ENCODE measurements at regions not wholly inside any gene's neighbourhood (a gene's known extent, or its start where the extent isn't known, plus 50 kb on each side); places are given as distances from the start of the nearest gene placed in this dataset.
A peak's percentile ranks its signal among the peaks of the same experiment; 100 is the strongest.

DNA sequence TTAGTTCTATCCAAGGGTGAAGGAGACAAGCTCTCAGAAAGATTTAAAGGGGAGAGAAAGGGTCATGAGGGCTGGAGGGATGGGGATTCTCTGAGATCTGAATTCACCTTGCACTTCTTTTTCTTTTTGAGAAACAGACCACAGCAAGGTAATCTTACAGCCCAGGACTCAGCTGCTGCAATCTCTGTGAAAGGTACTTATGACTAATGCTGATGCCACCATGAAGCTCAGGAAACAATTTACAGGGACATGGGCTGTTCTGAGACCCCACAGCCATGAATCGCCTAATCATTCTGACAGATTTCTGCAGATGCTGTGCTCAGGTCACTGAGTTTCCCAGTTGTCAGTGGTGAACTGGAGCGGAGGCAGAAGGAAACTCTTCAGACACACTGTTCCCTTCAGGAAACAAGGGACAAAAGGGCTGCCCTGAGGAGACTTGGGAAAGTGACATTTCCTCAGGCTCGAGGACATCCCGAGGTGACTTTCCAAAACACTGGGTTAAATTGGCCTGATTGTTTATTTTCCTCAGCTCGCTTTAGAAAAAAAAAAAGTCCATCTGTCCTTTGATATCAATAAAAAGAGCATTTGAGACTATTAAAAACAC lies 103.8 kb upstream of the PLCB4 start:
- ATAC-seq (no peak), DNase-seq (no peak)
- 69% methylated on average over 5 of the region's 5 CpGs for WGBS
- no peaks in the 10 kb centered on the region for H3K9me3 ChIP-seq (ENCODE audit: control insufficient read depth, low read length)
- no peak overlapping the region for H3K4me3 ChIP-seq (ENCODE audit: low read length)
- intact Hi-C loops (cut with DNase I), result no loop called here
- H3K27me3 ChIP-seq (ENCODE audit: control insufficient read depth, insufficient read depth), result no peaks in the 10 kb centered on the region
- no peak overlapping the region for H3K27ac ChIP-seq (ENCODE audit: low read length)
- H3K4me1 ChIP-seq (ENCODE audit: control insufficient read depth, insufficient read depth, low read length), result peaks cover 2% of the 10 kb centered on the region

GRCh38 chr20:8967641-8968245 lies 101.1 kb upstream of the PLCB4 start:
- ATAC-seq, result no peak
- H3K4me1 ChIP-seq (ENCODE audit: control insufficient read depth, insufficient read depth, low read length), result peaks cover 2% of the 10 kb centered on the region
- no peak overlapping the region for H3K4me3 ChIP-seq (ENCODE audit: low read length)
- H3K9me3 ChIP-seq (ENCODE audit: control insufficient read depth, low read length), result no peaks in the 10 kb centered on the region
- no peak for DNase-seq
- 96% methylated on average over 2 of the region's 2 CpGs for WGBS
- no peak overlapping the region for H3K27ac ChIP-seq (ENCODE audit: low read length)
- intact Hi-C loops (cut with DNase I), result no loop called here
- no peaks in the 10 kb centered on the region for H3K27me3 ChIP-seq (ENCODE audit: control insufficient read depth, insufficient read depth)

DNA sequence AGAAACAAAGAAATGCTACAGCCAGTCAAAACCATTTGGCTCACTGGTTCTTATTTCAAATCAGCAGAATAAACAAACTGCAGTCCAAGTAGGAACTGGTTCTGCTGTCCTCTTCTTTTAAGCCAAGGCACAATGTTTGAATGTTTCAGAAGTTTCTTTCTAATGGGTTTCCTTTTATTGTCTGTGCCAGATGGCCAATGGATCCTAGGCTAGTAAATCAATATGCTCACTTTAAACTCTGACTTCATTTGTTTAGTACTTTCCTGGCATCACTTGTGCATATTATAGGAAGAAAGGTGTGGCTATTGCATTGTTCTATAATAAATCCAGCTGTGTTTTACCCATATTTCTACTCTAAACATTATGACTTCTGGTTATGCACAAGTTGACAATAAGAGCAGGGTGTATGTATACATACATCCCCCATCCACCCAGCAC lies 99.7 kb upstream of the PLCB4 start:
- Histone ChIP-seq H3K9me3 (ENCODE audit: control insufficient read depth, low read length) (no peaks in the 10 kb centered on the region), H3K4me1 (ENCODE audit: control insufficient read depth, insufficient read depth, low read length) (peaks cover 2% of the 10 kb centered on the region), H3K4me3 (ENCODE audit: low read length) (no peak overlapping the region), H3K27ac (ENCODE audit: low read length) (no peak overlapping the region), H3K27me3 (ENCODE audit: control insufficient read depth, insufficient read depth) (no peaks in the 10 kb centered on the region)
- DNase-seq, result no peak
- intact Hi-C loops (cut with DNase I), result no loop called here
- peak in 1 of 2 donors; percentile 33 for ATAC-seq

DNA sequence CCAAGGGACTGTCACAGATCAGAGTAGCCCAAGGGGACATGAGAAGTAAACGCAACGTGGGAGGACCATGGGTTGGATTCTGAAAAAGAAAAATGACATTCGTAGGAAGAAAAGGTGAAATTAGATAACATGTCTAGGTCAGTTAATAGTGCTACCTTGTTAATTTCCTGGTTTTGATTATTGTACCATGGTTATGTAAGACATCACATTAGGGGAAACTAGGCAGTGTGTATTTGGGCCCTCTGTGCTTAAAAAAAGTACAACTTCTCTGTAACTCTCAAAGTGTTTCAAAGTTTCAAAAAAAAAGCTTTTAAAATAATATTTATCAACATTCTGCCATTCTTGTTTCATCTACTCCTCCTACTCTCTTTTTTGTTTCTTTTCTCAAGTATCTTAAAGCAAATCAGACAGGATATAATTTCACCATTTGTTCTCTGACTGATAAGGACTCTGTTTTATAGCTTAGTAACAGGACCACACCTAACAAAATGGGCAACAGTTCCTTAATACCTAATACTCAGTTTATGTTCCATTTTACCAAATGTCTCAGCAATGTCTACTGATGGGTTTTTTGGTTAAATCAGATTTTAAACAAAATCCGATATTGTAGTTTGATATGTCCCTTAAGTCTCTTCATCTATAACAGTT lies 97.1 kb upstream of the PLCB4 start:
- peaks cover 2% of the 10 kb centered on the region for H3K4me1 ChIP-seq (ENCODE audit: control insufficient read depth, insufficient read depth, low read length)
- no peaks in the 10 kb centered on the region for H3K27me3 ChIP-seq (ENCODE audit: control insufficient read depth, insufficient read depth)
- H3K27ac ChIP-seq (ENCODE audit: low read length), result no peak overlapping the region
- H3K9me3 ChIP-seq (ENCODE audit: control insufficient read depth, low read length), result no peaks in the 10 kb centered on the region
- DNase-seq (no peak), ATAC-seq (peak in 1 of 2 donors; percentile 63)
- WGBS, result 66% methylated on average over 4 of the region's 4 CpGs
- H3K4me3 ChIP-seq (ENCODE audit: low read length), result no peak overlapping the region
- intact Hi-C loops (cut with DNase I), result no loop called here

- DNase-seq, result no peak
- intact Hi-C loops (cut with DNase I), result no loop called here
- Histone ChIP-seq H3K4me3 (ENCODE audit: low read length) (no peak overlapping the region), H3K27me3 (ENCODE audit: control insufficient read depth, insufficient read depth) (no peaks in the 10 kb centered on the region), H3K27ac (ENCODE audit: low read length) (no peak overlapping the region), H3K9me3 (ENCODE audit: control insufficient read depth, low read length) (no peaks in the 10 kb centered on the region), H3K4me1 (ENCODE audit: control insufficient read depth, insufficient read depth, low read length) (peaks cover 2% of the 10 kb centered on the region)
- no peak for ATAC-seq
- WGBS, result 98% methylated on average over 4 of the region's 4 CpGs
Observed at GRCh38 chr20:8972963-8973705, 95.8 kb upstream of the PLCB4 start.

GRCh38 chr20:8974009-8974708 lies 94.7 kb upstream of the PLCB4 start:
- 82% methylated on average over 2 of the region's 2 CpGs for WGBS
- Histone ChIP-seq H3K9me3 (ENCODE audit: control insufficient read depth, low read length) (no peaks in the 10 kb centered on the region), H3K27ac (ENCODE audit: low read length) (no peak overlapping the region), H3K27me3 (ENCODE audit: control insufficient read depth, insufficient read depth) (no peaks in the 10 kb centered on the region), H3K4me3 (ENCODE audit: low read length) (no peak overlapping the region), H3K4me1 (ENCODE audit: control insufficient read depth, insufficient read depth, low read length) (no peaks in the 10 kb centered on the region)
- ATAC-seq (no peak), DNase-seq (no peak)
- intact Hi-C loops (cut with DNase I), result no loop called here

DNA sequence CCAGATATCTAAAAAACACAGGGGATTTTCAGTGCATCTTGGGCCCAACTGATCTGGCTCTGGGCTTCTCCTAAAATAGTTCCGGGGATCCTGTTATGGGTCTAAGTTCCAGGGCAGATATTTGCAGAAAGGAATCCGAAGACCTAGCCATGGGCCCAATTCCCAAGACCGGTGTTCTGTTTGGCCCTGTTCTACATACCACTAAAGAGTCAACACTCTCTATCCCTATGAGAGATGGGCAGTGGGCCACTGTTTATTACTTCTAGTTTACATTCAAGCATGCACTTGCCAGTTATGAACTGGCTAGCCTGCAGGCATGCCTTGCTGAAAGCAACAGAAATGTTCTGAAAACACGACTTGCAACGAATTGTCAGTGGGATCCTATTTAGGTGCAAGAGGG lies 87.4 kb upstream of the PLCB4 start:
- ATAC-seq, result no peak
- no peak for DNase-seq
- 70% methylated on average over 5 of the region's 5 CpGs for WGBS
- Histone ChIP-seq H3K9me3 (ENCODE audit: control insufficient read depth, low read length) (no peaks in the 10 kb centered on the region), H3K4me1 (ENCODE audit: control insufficient read depth, insufficient read depth, low read length) (no peaks in the 10 kb centered on the region), H3K27me3 (ENCODE audit: control insufficient read depth, insufficient read depth) (no peaks in the 10 kb centered on the region), H3K27ac (ENCODE audit: low read length) (no peak overlapping the region), H3K4me3 (ENCODE audit: low read length) (no peak overlapping the region)
- intact Hi-C loops (cut with DNase I), result no loop called here

DNA sequence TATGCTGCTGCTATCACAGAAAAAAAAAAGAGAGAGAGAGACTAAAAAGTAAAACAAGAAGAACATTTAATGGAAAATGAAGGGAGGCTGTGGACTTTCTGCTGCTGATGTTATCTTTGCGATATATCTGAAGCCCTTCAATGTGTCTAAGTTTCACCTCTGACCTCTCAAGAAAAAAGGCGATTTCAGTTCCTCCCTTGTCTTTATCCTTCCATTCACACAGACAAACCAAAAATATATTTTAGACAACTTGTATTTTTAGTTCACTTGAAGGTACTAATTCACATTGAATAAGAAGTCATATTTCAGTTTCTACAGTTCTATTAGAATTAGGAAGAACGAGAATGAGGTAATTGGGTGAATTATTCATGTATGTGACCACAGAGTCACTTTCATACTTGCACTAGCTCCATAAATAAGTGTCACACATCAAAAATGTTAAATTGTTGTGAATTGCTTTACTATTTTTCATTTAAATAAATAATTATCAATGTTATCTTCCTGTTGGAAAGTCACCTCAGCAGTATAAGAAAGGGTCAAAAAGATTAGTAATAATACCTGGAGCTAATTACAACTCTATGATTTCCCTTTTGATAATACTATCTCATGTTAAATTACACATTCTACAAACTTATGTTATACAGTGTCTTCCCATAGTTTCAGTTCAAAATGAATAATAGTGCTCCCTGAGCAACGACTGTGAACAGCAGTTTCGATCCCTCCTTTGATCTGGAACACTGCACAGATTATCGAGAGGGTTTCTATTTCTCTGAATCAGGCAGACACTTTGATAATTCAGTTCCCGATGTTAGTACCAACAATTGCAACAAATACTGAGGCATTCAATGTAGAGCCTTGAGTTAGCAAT lies 85.2 kb upstream of the PLCB4 start:
- Histone ChIP-seq H3K9me3 (ENCODE audit: control insufficient read depth, low read length) (no peaks in the 10 kb centered on the region), H3K27ac (ENCODE audit: low read length) (no peak overlapping the region), H3K4me3 (ENCODE audit: low read length) (no peak overlapping the region), H3K27me3 (ENCODE audit: control insufficient read depth, insufficient read depth) (no peaks in the 10 kb centered on the region), H3K4me1 (ENCODE audit: control insufficient read depth, insufficient read depth, low read length) (no peaks in the 10 kb centered on the region)
- ATAC-seq (no peak), DNase-seq (no peak)
- intact Hi-C loops (cut with DNase I), result no loop called here
- 89% methylated on average over 7 of the region's 7 CpGs for WGBS

DNA sequence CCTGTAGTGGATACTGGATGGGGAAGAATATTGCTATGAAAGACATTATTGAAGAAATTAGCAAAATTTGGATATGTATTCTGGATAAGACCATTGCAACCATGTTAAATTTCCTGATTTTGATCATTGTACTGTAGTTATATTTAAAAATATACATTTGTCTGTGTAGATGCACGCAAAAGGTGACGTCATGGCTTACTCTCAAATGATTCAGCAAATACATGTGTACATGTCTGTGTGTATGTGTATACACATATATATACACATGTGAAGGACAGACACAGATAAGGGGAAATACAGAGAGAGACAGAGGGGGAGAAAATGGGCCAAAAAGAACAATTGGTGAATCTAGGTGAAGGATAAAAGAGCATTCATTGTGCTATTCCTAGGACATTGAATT lies 82.3 kb upstream of the PLCB4 start:
- DNase-seq (no peak), ATAC-seq (no peak)
- no peak overlapping the region for H3K4me3 ChIP-seq (ENCODE audit: low read length)
- H3K9me3 ChIP-seq (ENCODE audit: control insufficient read depth, low read length), result no peaks in the 10 kb centered on the region
- 98% methylated on average over 2 of the region's 2 CpGs for WGBS
- H3K27ac ChIP-seq (ENCODE audit: low read length), result no peak overlapping the region
- H3K4me1 ChIP-seq (ENCODE audit: control insufficient read depth, insufficient read depth, low read length), result no peaks in the 10 kb centered on the region
- intact Hi-C loops (cut with DNase I), result no loop called here
- no peaks in the 10 kb centered on the region for H3K27me3 ChIP-seq (ENCODE audit: control insufficient read depth, insufficient read depth)

- intact Hi-C loops (cut with DNase I), result no loop called here
Observed at GRCh38 chr20:8990770-8991169, 78.1 kb upstream of the PLCB4 start.

More at GRCh38 chr20:8990770-8991169, 78.1 kb upstream of the PLCB4 start:
- no peaks in the 10 kb centered on the region for H3K9me3 ChIP-seq (ENCODE audit: control insufficient read depth, low read length)
- DNase-seq (no peak), ATAC-seq (no peak)
- no peaks in the 10 kb centered on the region for H3K27me3 ChIP-seq (ENCODE audit: control insufficient read depth, insufficient read depth)
- H3K4me1 ChIP-seq (ENCODE audit: control insufficient read depth, insufficient read depth, low read length), result no peaks in the 10 kb centered on the region
- H3K27ac ChIP-seq (ENCODE audit: low read length), result no peak overlapping the region
- H3K4me3 ChIP-seq (ENCODE audit: low read length), result no peak overlapping the region

Measured in right cardiac atrium (tissue), 5 donors.